IMR-90 (cell line): ENCODE measurements at regions not wholly inside any gene's neighbourhood (a gene's known extent, or its start where the extent isn't known, plus 50 kb on each side); places are given as distances from the start of the nearest gene placed in this dataset.

ENCODE experiments used
- ATAC-seq: fragments of 200-7000 bp; cut with Tn5 transposase; 2 replicates; pipeline ENCODE4 v1.9.1; 2020; ENCODE audit warnings: low read depth, mild to moderate bottlenecking, moderate library complexity
- BruUV-seq: library from RNA; stranded (reverse); fragments of 400-500 nt; replicated peaks from 2 replicates; lab custom pipeline; 2021; lab: Mats Ljungman, UMichigan
- CTCF ChIA-PET: fragments of 300-600 bp; formaldehyde crosslinking; extraction: SDS; loops from one replicate; lab custom pipeline; 2021; ENCODE audit warnings: antibody characterized with exemption; lab: Yijun Ruan, JAX
- POLR2A ChIA-PET: fragments of 300-600 bp; sonication (Branson Sonifier 250); formaldehyde crosslinking; loops from one replicate; lab custom pipeline; 2022; ENCODE audit warnings: antibody characterized with exemption; ENCODE audit not compliant: unreplicated experiment; lab: Charles Lee
- DNase-seq: peaks from one replicate; pipeline ENCODE4 v3.0.0; 2013
- H2AFZ ChIP-seq: replicated peaks from 2 replicates; pipeline ENCODE3; 2013; ENCODE audit warnings: low read length, mild to moderate bottlenecking; ENCODE audit not compliant: poor library complexity
- H2AK5ac ChIP-seq: 2 replicates; pipeline ENCODE4 v1.6.1; 2013; ENCODE audit warnings: low read depth, low read length, inconsistent platforms
- H2AK9ac ChIP-seq: replicated peaks from 2 replicates; pipeline ENCODE3; 2013; ENCODE audit warnings: mild to moderate bottlenecking, low read depth, low read length, moderate library complexity; ENCODE audit not compliant: poor library complexity
- H2BK120ac ChIP-seq: 2 replicates; pipeline ENCODE4 v1.6.1; 2013; ENCODE audit warnings: low read depth, low read length, inconsistent platforms
- H2BK15ac ChIP-seq: 3 replicates; pipeline ENCODE4 v1.6.1; 2013; ENCODE audit warnings: low read depth, low read length, inconsistent platforms
- H2BK20ac ChIP-seq: 2 replicates; pipeline ENCODE4 v1.6.1; 2013; ENCODE audit warnings: low read depth, mild to moderate bottlenecking, inconsistent platforms, low read length, moderate library complexity
- H2BK5ac ChIP-seq: 2 replicates; pipeline ENCODE4 v1.6.1; 2013; ENCODE audit warnings: mild to moderate bottlenecking, low read depth, low read length, inconsistent platforms; ENCODE audit not compliant: poor library complexity, severe bottlenecking
- H3K14ac ChIP-seq: replicated peaks from 2 replicates; pipeline ENCODE4 v1.6.1; 2013; ENCODE audit warnings: low read depth, low read length, inconsistent platforms
- H3K18ac ChIP-seq: 2 replicates; pipeline ENCODE4 v1.6.1; 2013; ENCODE audit warnings: low read depth, low read length, control low read depth
- H3K23ac ChIP-seq: 2 replicates; pipeline ENCODE4 v1.6.1; 2013; ENCODE audit warnings: low read depth, low read length, inconsistent platforms
- H3K27ac ChIP-seq: 2 replicates; pipeline ENCODE4 v1.5.1; 2013; ENCODE audit warnings: mild to moderate bottlenecking, control low read depth, low read length; ENCODE audit not compliant: insufficient read depth
- H3K27me3 ChIP-seq: 2 replicates; pipeline ENCODE4 v1.6.1; 2013; ENCODE audit warnings: low read length; ENCODE audit not compliant: control insufficient read depth, insufficient read depth
- H3K36me3 ChIP-seq: 2 replicates; pipeline ENCODE4 v1.6.1; 2013; ENCODE audit warnings: low read length, mixed read lengths; ENCODE audit not compliant: control insufficient read depth, insufficient read depth
- H3K4ac ChIP-seq: 2 replicates; pipeline ENCODE4 v1.6.1; 2013; ENCODE audit warnings: low read depth, low read length, inconsistent platforms
- H3K4me1 ChIP-seq: 2 replicates; pipeline ENCODE4 v1.6.1; 2013; ENCODE audit warnings: low read length, mixed read lengths; ENCODE audit not compliant: control insufficient read depth, insufficient read depth
- H3K4me2 ChIP-seq: 2 replicates; pipeline ENCODE4 v1.6.1; 2013; ENCODE audit warnings: low read depth, mild to moderate bottlenecking, control low read depth, low read length, moderate library complexity
- H3K4me3 ChIP-seq: 2 replicates; pipeline ENCODE4 v1.5.1; 2013; ENCODE audit warnings: low read depth, mild to moderate bottlenecking, control low read depth, low read length, moderate library complexity; ENCODE audit not compliant: insufficient read depth
- H3K56ac ChIP-seq: 2 replicates; pipeline ENCODE4 v1.6.1; 2013; ENCODE audit warnings: low read length, inconsistent platforms; ENCODE audit not compliant: insufficient read depth; ENCODE audit errors: extremely low read depth
- H3K79me1 ChIP-seq, 2 experiments: 2 replicates each; pipeline ENCODE4 v1.6.1; 2013; ENCODE audit warnings: low read length in 2 of 2, inconsistent platforms in 1 of 2, low read depth in 1 of 2
- H3K9ac ChIP-seq: 2 replicates; pipeline ENCODE4 v1.6.1; 2013; ENCODE audit warnings: low read depth, low read length, control low read depth
- H3K9me1 ChIP-seq: 2 replicates; pipeline ENCODE4 v1.6.1; 2013; ENCODE audit warnings: low read length, inconsistent platforms; ENCODE audit not compliant: insufficient read depth
- H3K9me3 ChIP-seq: 2 replicates; pipeline ENCODE4 v1.6.1; 2013; ENCODE audit warnings: low read length; ENCODE audit not compliant: control insufficient read depth, insufficient read depth
- H4K20me1 ChIP-seq: 2 replicates; pipeline ENCODE4 v1.6.1; 2013; ENCODE audit warnings: low read length, inconsistent platforms; ENCODE audit not compliant: insufficient read depth
- H4K5ac ChIP-seq: 2 replicates; pipeline ENCODE4 v1.6.1; 2013; ENCODE audit warnings: mild to moderate bottlenecking, low read depth, low read length, control low read depth
- H4K8ac ChIP-seq, 2 experiments: 2 replicates each; pipeline ENCODE4 v1.6.1; 2013; ENCODE audit warnings: low read depth in 2 of 2, low read length in 2 of 2, control low read depth in 1 of 2, inconsistent platforms in 1 of 2
- H4K91ac ChIP-seq: 2 replicates; pipeline ENCODE4 v1.6.1; 2013; ENCODE audit warnings: low read depth, low read length, inconsistent platforms; ENCODE audit not compliant: insufficient read depth
- CEBPB ChIP-seq: IDR thresholded peaks from 2 replicates; pipeline ENCODE4 v1.6.1; 2012; ENCODE audit warnings: low read depth, low read length, improper control_type of control experiment
- CHD1 ChIP-seq: IDR thresholded peaks from 2 replicates; pipeline ENCODE4 v1.6.1; 2012; ENCODE audit warnings: low read depth, low read length, improper control_type of control experiment
- CTCF ChIP-seq: conservative IDR thresholded peaks from 2 replicates; pipeline ENCODE4 v1.5.1; 2012; ENCODE audit warnings: mild to moderate bottlenecking, low read depth, low read length, improper control_type of control experiment
- ELK1 ChIP-seq: fragments of 150-350 bp; IDR thresholded peaks from 2 replicates; pipeline ENCODE4 v1.6.1; 2016; ENCODE audit warnings: low read depth, mild to moderate bottlenecking, low read length, moderate library complexity, borderline replicate concordance
- FOS ChIP-seq: fragments of 150-350 bp; IDR thresholded peaks from 2 replicates; pipeline ENCODE4 v1.6.1; 2016; ENCODE audit warnings: low read depth, low read length
- MAFK ChIP-seq: IDR thresholded peaks from 2 replicates; pipeline ENCODE4 v1.6.1; 2012; ENCODE audit warnings: low read depth, low read length, improper control_type of control experiment
- MAZ ChIP-seq: IDR thresholded peaks from 2 replicates; pipeline ENCODE4 v1.6.1; 2012; ENCODE audit warnings: low read depth, mild to moderate bottlenecking, low read length, improper control_type of control experiment, moderate library complexity, borderline replicate concordance
- MXI1 ChIP-seq: IDR thresholded peaks from 2 replicates; pipeline ENCODE4 v1.6.1; 2012; ENCODE audit warnings: low read depth, mild to moderate bottlenecking, low read length, moderate library complexity, borderline replicate concordance
- NFE2L2 ChIP-seq: fragments of 150-350 bp; IDR thresholded peaks from 2 replicates; pipeline ENCODE4 v1.6.1; 2016; ENCODE audit warnings: low read depth, mild to moderate bottlenecking, low read length
- RAD21 ChIP-seq: IDR thresholded peaks from 2 replicates; pipeline ENCODE4 v1.6.1; 2012; ENCODE audit warnings: low read length, improper control_type of control experiment
- RFX5 ChIP-seq: IDR thresholded peaks from 2 replicates; pipeline ENCODE4 v1.8.0; 2012; ENCODE audit warnings: low read depth, mild to moderate bottlenecking, low read length, moderate library complexity
- USF2 ChIP-seq: fragments of 150-350 bp; IDR thresholded peaks from 2 replicates; pipeline ENCODE4 v1.6.1; 2017; ENCODE audit warnings: mild to moderate bottlenecking, antibody characterized with exemption, low read length, low read depth
- WGBS, 2 experiments: methylation state at CpG; one replicate each; pipeline versions ENCODE4 v1.1.5 to v1.1.7; 2013; ENCODE audit warnings: missing lambda C conversion rate in 2 of 2; ENCODE audit not compliant: insufficient read length in 1 of 2; ENCODE audit errors: extremely low coverage in 2 of 2; 5-methylcytosine and 5-hydroxymethylcytosine counted together
- dilution Hi-C: fragments of 300-500 bp; cut with HindIII; formaldehyde crosslinking; loops from one replicate; pipeline ENCODE4 v1.14.3; 2018; ENCODE audit warnings: low sequenced_read_pairs; ENCODE audit not compliant: unreplicated experiment
- in situ Hi-C: fragments of 300-500 bp; cut with MboI; formaldehyde crosslinking; loops from 3 replicates; pipeline ENCODE4 v1.14.3; 2019; ENCODE audit warnings: low sequenced_read_pairs, inconsistent platforms, mixed read lengths
- intact Hi-C: fragments of 100-400 bp; cut with micrococcal nuclease; formaldehyde crosslinking; loops from 2 replicates; pipeline ENCODE4 v1.10.0; 2022

GRCh38 chr1:208597571-208597970 lies 353.4 kb upstream of the PLXNA2 start:
- H2BK5ac ChIP-seq: no peak overlapping the region
- no peak overlapping the region for H2BK20ac ChIP-seq
- DNase-seq: no peak
- H3K4me3 ChIP-seq: no peak overlapping the region
- H4K20me1 ChIP-seq: no peaks in the 10 kb centered on the region
- H3K9me1 ChIP-seq: no peaks in the 10 kb centered on the region
- no peak overlapping the region for H4K5ac ChIP-seq
- no peak overlapping the region for H2BK120ac ChIP-seq
- H2AK9ac ChIP-seq: no peak overlapping the region
- no peak overlapping the region for H2AK5ac ChIP-seq
- no peak overlapping the region for H3K14ac ChIP-seq
- H2BK15ac ChIP-seq: no peak overlapping the region
- ChIA-PET POLR2A (no interaction called here), CTCF (no interaction called here)
- TF ChIP-seq CTCF (no peak), CEBPB (no peak), FOS (no peak), RAD21 (no peak), MAFK (no peak), NFE2L2 (no peak), ELK1 (no peak), MXI1 (no peak), RFX5 (no peak), MAZ (no peak), USF2 (no peak), CHD1 (no peak)
- no peaks in the 10 kb centered on the region for H3K79me1 ChIP-seq
- no peak overlapping the region for H3K23ac ChIP-seq
- no peak overlapping the region for H2AFZ ChIP-seq
- no peak for ATAC-seq
- no peak overlapping the region for H4K91ac ChIP-seq
- H3K4me1 ChIP-seq: no peaks in the 10 kb centered on the region
- H3K27me3 ChIP-seq: no peaks in the 10 kb centered on the region
- no TSS peak for BruUV-seq
- WGBS, 2 experiments: no CpG with 5 or more reads among the region's 1 CpG
- H3K36me3 ChIP-seq: no peaks in the 10 kb centered on the region
- no peak overlapping the region for H3K4me2 ChIP-seq
- dilution Hi-C loops (no loop called here), intact Hi-C loops (no loop called here), in situ Hi-C loops (no loop called here)
- peaks cover 3% of the 10 kb centered on the region; the same call in 1 of the 2 replicates for H3K9me3 ChIP-seq
- no peak overlapping the region for H4K8ac ChIP-seq
- no peak overlapping the region for H3K18ac ChIP-seq
- H3K9ac ChIP-seq: no peak overlapping the region
- no peak overlapping the region for H3K4ac ChIP-seq
- H3K27ac ChIP-seq: no peak overlapping the region
- no peak overlapping the region for H3K56ac ChIP-seq
